Right lobe of liver (tissue), 6 donors: ENCODE measurements at regions not wholly inside any gene's neighbourhood (a gene's known extent, or its start where the extent isn't known, plus 50 kb on each side); places are given as distances from the start of the nearest gene placed in this dataset.
"Not testable (repeated sequence)": the region's sequence is repeated elsewhere in the genome, so short reads cannot be mapped to it uniquely, and the experiment has no call there.

ENCODE experiments used
- ATAC-seq, 4 donors: fragments of 200-7000 bp; cut with Tn5 transposase; one replicate each; pipeline ENCODE4 v1.9.1; 2020; ENCODE audit warnings: mild to moderate bottlenecking in 4 of 4, moderate library complexity in 4 of 4
- DNase-seq, 3 donors: peaks; one replicate each; pipeline ENCODE4 v3.0.0-alpha.2; 2020
- H3K27ac ChIP-seq, 3 donors: fragments of 200-600 bp; one replicate each; pipeline ENCODE4 v1.8.0; 2022
- H3K27me3 ChIP-seq, 2 donors: fragments of 200-600 bp; one replicate each; pipeline ENCODE4 v1.8.0; 2022
- H3K36me3 ChIP-seq, 4 donors: fragments of 200-600 bp; sonication (generic) in 1 of 4; one replicate each; pipeline versions ENCODE4 v1.5.1 to v1.8.0; 2017 to 2022; ENCODE audit warnings: control low read depth in 1 of 4
- H3K4me1 ChIP-seq, 4 donors: fragments of 200-600 bp; sonication (generic) in 1 of 4; one replicate each; pipeline versions ENCODE4 v1.5.1 to v1.8.0; 2017 to 2022; ENCODE audit warnings: control low read depth in 1 of 4
- H3K4me3 ChIP-seq, 3 donors: fragments of 200-600 bp; one replicate each; pipeline ENCODE4 v1.8.0; 2022
- H3K9me3 ChIP-seq, 4 donors: fragments of 200-600 bp; sonication (generic) in 1 of 4; one replicate each; pipeline versions ENCODE4 v1.5.1 to v1.8.0; 2017 to 2022; ENCODE audit warnings: control low read depth in 1 of 4
- WGBS: methylation state at CpG from one replicate; pipeline ENCODE4 v1.1.6; 2018; ENCODE audit warnings: low coverage, low lambda C conversion rate; ENCODE audit not compliant: insufficient coverage; ENCODE audit errors: missing lambda C conversion rate; 5-methylcytosine and 5-hydroxymethylcytosine counted together
- intact Hi-C, 2 donors: fragments of 100-400 bp; cut with DNase I; formaldehyde crosslinking; loops; one replicate each; pipeline versions ENCODE4 v1.11.2 to v1.14.1; 2022
- donor health status: DM: no; HTN: yes; CAD: no.
- donor health status: DM: no; HTN: no; CAD: no.
- donor health status: DM: no; HTN: no; CAD: no.
- donor health status: DM: no; HTN: yes; CAD: no.
- donor health status: DM: no; HTN: yes; CAD: no.

GRCh38 chr11:49893442-49893841, 58.7 kb upstream of the OR4C13 start:
- intact Hi-C loops, ATAC-seq, H3K9me3 ChIP-seq, H3K4me3 ChIP-seq, H3K36me3 ChIP-seq, H3K27me3 ChIP-seq, H3K4me1 ChIP-seq, DNase-seq, H3K27ac ChIP-seq: not testable (repeated sequence)
- 62% methylated on average over 6 of the region's 29 CpGs for WGBS
